D721Med (cell line): ENCODE measurements at regions not wholly inside any gene's neighbourhood (a gene's known extent, or its start where the extent isn't known, plus 50 kb on each side); places are given as distances from the start of the nearest gene placed in this dataset.

Source experiments
- DNase-seq: peaks from one replicate; pipeline ENCODE4 v3.0.0; 2011; ENCODE audit warnings: low spot score; ENCODE audit not compliant: insufficient read length
- FAIRE-seq: peaks from 2 replicates; lab custom pipeline; 2011; peaks lifted over from hg19 to GRCh38; lab: Jason Lieb, UNC
- CTCF ChIP-seq: IDR thresholded peaks from 2 replicates; pipeline ENCODE4 v1.5.1; 2012; ENCODE audit warnings: mild to moderate bottlenecking, control low read depth; ENCODE audit not compliant: insufficient read depth; ENCODE audit errors: missing control alignments

DNA sequence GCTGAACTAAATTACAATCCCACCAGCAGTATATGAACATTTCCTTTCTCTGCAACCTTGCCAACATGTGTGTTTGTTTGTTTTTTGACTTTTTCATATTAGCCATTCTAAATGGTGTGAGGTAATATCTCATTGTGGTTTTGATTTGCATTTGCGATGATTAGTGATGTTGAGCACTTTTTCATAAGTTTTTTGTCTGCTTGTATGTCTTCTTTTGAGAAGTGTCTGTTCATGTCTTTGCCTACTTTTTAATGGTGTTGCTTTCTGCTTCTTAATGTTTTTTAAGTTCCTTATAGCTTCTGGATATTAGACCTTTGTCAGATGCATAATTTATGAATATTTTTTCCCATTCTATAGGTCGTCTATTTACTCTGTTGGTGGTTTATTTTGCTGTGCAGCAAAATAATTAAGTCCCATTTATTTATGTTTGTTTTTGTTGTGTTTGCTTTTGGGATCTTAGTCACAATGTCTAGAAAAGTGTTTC lies 1262.9 kb downstream of the FSCB start:
- no peak for FAIRE-seq
- TF ChIP-seq CTCF: no peak
- DNase-seq: no peak

DNA sequence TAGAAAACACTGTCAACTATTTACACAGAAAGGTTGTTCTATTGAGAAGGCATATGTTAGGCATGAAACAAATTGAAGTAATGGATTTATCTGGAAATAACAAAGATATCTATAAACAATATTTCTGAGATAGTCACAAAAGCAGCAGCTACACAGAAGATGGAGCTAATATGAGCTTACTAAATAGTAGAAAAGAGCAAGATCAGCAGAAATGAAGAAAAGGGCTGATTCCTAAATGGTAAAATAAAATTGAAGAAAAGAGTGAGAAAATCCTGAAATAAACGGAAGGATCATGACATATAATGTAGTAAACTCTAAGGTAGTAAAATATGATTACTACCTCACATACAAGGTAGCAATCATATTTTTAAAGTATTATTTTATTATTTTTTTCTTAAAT lies 1263.9 kb downstream of the FSCB start:
- FAIRE-seq (no peak), DNase-seq (no peak)
- no peak for TF ChIP-seq CTCF

DNA sequence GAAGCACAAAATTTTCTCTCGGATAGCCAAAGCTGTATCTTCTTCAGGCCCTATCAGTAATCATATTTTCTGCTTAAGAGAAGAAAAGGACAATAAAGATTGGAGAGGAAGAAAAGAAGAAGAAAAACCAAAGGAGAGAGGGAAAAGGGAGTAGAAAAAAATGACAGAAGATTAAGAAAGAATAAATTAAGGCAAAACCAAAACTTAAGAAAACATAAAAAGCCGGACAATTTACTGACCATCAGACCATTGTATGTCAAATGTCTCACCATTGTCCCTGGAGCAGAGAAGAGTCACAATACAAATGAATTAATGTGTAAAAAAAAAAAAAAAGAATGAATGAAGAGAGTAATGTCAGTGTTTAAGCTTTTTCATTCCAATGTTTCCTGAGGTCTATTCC lies 1274.8 kb downstream of the FSCB start:
- FAIRE-seq: no peak
- no peak for TF ChIP-seq CTCF
- no peak for DNase-seq

- TF ChIP-seq CTCF: no peak
- FAIRE-seq (no peak), DNase-seq (no peak)
These were observed 1291.6 kb downstream of the FSCB start for GRCh38 chr14:43215524-43215923.

GRCh38 chr14:43207189-43207588 lies 1299.9 kb downstream of the FSCB start:
- DNase-seq (no peak), FAIRE-seq (no peak)
- TF ChIP-seq CTCF: no peak

- no peak for DNase-seq
- FAIRE-seq: no peak
- no peak for TF ChIP-seq CTCF
These were observed 1302.3 kb downstream of the FSCB start for GRCh38 chr14:43204816-43205215.

DNA sequence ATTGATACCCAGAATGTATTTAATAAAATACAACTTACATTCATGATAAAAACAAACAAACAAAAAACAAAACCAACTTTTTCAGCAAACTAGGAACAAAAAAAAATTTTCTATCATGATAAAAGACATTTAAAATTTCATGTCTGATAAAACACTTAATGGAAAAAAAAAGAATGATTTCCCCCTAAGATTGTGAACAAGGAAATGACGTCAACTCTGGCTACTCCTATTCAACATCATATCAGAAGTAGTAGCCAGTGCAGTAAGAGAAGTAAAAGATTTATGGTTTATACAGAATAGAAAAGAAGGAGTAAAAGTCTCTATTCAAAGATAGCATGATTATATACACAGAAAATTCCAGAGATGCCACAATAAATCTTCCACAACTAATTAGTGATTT lies 1306.6 kb downstream of the FSCB start:
- DNase-seq: no peak
- TF ChIP-seq CTCF: no peak
- FAIRE-seq: no peak
